HG02870 (cell line): ENCODE measurements at regions not wholly inside any gene's neighbourhood (a gene's known extent, or its start where the extent isn't known, plus 50 kb on each side); places are given as distances from the start of the nearest gene placed in this dataset.
"Not testable (repeated sequence)": the region's sequence is repeated elsewhere in the genome, so short reads cannot be mapped to it uniquely, and the experiment has no call there.

Experiments
- ATAC-seq: cut with Tn5 transposase; IDR thresholded peaks from one replicate; pipeline ENCODE4 v1.9.1; 2021; ENCODE audit warnings: mild to moderate bottlenecking, moderate library complexity; ENCODE audit not compliant: unreplicated experiment

GRCh38 chr15:20309966-20310365 lies 231.6 kb downstream of the GOLGA6L6 start:
- not testable (repeated sequence) for ATAC-seq

GRCh38 chr15:20309395-20309794 lies 232.2 kb downstream of the GOLGA6L6 start:
- ATAC-seq, result not testable (repeated sequence)

GRCh38 chr15:20308027-20308690 lies 233.4 kb downstream of the GOLGA6L6 start:
- not testable (repeated sequence) for ATAC-seq

GRCh38 chr15:20307137-20307536 lies 234.5 kb downstream of the GOLGA6L6 start:
- ATAC-seq, result not testable (repeated sequence)

DNA sequence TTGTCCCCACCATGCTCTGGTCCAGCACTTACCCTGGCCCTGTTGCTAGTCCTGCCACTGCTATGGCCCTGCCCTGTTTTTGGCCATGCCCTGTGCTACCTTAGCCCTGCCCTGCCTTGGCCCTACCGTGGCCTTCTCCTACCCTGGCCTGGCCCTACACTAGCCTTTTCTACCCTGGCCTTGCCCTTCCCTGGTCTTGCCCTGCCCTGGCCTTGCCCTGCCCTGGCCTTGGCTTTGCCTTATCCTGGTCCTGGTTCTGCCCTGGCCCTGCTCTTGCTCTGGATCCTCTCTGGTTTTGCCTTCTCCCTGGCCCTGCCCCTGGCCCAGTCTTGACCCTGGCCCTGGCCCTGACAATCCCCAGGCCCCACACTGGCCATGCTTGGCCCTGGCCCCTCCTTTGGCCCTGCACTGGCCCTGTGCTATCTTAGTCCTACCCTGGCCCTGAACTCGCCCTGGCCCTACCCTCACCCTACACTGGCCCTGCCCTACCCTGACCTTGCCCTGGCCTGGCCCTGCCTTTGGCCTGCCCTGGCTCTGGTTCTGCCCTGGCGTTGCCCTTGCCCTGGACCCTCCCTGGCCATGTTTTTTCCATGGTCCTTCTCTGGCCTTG lies 235.0 kb downstream of the GOLGA6L6 start:
- not testable (repeated sequence) for ATAC-seq

GRCh38 chr15:20305912-20306311 lies 235.7 kb downstream of the GOLGA6L6 start:
- not testable (repeated sequence) for ATAC-seq

DNA sequence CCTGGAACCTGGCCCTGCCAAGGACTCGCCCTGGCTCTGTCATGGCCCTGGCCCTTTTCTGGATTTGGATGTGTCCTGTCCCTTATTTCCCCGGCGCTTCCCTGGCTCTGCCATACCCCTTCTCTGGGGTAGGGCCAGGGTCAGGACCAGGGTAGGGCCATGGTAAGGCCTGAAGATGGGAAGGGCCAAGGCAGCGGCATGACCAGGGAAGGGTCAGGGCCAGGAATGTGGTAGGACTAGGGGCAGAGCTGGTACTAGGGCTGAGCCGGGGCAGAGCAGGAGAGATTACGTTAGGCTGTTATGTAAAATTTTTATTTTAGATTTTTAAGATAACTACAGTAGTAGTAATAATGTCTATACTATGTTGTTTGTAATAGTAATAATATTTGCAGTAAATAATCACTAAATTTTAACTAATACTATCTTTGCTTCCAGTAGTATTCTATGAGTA lies 236.6 kb downstream of the GOLGA6L6 start:
- not testable (repeated sequence) for ATAC-seq

GRCh38 chr15:20304282-20305014 lies 237.2 kb downstream of the GOLGA6L6 start:
- not testable (repeated sequence) for ATAC-seq

DNA sequence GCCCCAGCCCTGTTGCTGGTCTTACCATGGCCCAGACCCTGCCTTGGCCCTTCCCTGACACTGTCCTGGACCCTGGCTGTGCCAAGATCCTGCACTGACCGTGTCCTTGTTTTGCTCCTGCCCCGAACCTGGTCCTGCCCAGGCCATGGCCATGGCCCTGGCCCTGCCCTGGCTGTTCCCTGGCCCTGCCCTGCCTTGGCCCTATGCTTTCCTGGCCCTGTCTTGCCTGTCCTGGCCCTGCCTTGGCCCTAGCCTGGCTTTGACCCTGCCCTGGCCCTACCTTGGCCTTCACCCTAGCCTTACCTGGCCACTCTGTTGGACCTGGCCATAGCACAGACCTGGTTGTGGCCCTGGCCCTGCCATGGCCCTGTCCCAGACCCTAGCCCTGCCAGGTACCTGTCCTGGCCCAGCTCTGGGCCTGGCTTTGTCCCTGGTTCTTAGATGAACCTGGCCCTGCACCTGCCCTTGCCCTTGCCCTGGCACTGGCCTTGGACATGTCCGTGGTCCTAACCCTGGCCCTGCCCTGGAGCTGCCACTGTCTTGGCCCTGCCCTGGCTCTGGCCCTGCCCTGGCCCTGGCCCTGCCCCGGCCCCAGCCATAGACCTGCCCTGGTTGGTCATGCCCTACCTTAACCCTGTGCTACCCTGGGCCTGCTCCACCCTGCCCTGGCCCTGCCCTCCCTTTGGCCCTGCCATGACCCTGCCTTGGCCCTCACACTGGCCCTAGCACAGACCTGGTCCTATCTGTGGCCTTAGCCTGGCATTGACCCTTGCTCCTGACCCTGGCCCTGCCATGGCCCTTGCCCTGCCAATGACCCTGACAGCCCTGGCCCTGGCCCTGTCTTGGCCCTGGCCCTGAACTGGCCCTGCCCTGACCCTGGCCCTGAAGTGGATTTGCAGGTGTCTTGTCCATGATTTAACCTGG lies 238.1 kb downstream of the GOLGA6L6 start:
- ATAC-seq, result not testable (repeated sequence)

GRCh38 chr15:20302141-20303069 lies 239.2 kb downstream of the GOLGA6L6 start:
- not testable (repeated sequence) for ATAC-seq

GRCh38 chr15:20301471-20302081 lies 240.0 kb downstream of the GOLGA6L6 start:
- ATAC-seq, result not testable (repeated sequence)

GRCh38 chr15:20301041-20301390 lies 240.6 kb downstream of the GOLGA6L6 start:
- ATAC-seq, result not testable (repeated sequence)

- not testable (repeated sequence) for ATAC-seq
These were observed 241.1 kb downstream of the GOLGA6L6 start for GRCh38 chr15:20300351-20301040.

GRCh38 chr15:20297603-20298123 lies 243.9 kb downstream of the GOLGA6L6 start:
- ATAC-seq, result not testable (repeated sequence)

GRCh38 chr15:20296261-20296660 lies 245.3 kb downstream of the GOLGA6L6 start:
- ATAC-seq, result not testable (repeated sequence)

DNA sequence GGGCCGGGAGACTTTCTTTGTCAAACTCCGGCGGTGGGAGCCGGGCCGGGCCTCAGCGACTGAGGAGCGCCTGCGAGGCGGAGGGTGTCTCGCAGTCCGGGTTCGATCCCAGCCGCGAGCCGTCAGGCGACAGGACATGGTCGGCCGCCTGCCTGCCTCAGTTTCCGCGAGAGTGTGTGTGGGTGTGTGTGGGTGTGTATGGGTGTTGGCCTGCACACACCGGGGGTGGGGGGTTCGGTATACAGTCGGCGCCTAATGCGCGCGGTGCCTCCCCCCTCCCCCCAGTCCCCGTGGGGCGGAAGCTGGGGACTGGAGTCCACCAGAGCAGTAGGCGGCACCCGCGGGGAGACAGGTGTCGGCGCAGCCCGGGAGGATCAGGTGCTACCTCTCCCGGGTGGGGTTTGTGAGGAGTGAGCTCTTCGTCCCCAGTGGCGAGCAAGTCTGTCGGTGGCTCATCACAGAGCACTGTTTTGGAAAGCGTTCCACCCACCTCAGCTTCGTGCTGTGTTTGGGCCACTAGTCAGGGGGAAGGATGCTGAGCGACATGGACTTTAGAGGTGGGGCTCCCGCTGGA lies 246.3 kb downstream of the GOLGA6L6 start:
- no peak for ATAC-seq

DNA sequence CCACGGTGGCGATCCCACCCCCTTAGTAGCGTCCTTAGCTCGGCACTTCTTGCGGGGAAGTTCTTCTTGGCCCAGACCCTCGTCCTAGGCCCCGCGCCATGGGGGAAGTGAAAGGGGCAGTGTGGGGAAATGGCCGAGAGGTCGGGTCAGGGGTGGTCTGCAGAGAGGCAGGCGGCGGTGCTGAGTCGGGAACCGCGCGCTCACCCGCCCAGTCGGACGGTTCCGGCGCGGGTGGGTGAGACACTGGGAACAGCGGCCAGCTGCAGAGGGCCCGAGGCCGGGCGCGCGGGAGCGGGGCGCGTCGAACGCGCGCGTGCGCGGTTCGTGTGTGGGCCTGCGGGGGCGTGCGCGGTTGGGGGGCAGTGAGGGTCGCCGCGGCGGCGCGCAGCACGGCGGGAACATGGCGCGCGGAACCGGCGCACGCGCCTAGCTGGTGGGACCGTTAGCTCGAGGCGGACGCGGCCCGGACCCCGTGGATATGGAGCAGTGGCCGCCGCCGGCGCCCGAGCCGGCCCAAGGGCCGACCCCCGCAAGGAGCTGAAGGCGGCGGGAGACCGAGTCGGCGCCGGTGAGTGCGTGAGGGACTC lies 246.9 kb downstream of the GOLGA6L6 start:
- no peak for ATAC-seq
